GDM1 (cell line): ENCODE measurements at regions not wholly inside any gene's neighbourhood (a gene's known extent, or its start where the extent isn't known, plus 50 kb on each side); places are given as distances from the start of the nearest gene placed in this dataset.
"Not testable (repeated sequence)": the region's sequence is repeated elsewhere in the genome, so short reads cannot be mapped to it uniquely, and the experiment has no call there.

Experiments used
- DNase-seq: peaks from one replicate; lab custom pipeline; 2025; lab: John Stamatoyannopoulos, UW

GRCh38 chr12:75864161-75864560 is 167.4 kb downstream of the PHLDA1 start:
- no peak for DNase-seq

- DNase-seq, result no peak
Observed at GRCh38 chr12:75863533-75863932, 168.0 kb downstream of the PHLDA1 start.

GRCh38 chr12:75862692-75863471 is 168.7 kb downstream of the PHLDA1 start:
- DNase-seq, result no peak

GRCh38 chr12:75859868-75860267 is 171.7 kb downstream of the PHLDA1 start:
- no peak for DNase-seq

GRCh38 chr12:75856235-75856634 is 175.3 kb downstream of the PHLDA1 start:
- no peak for DNase-seq

GRCh38 chr12:75855360-75855759 is 176.2 kb downstream of the PHLDA1 start:
- DNase-seq, result no peak

- DNase-seq, result no peak
Observed at GRCh38 chr12:75854681-75855309, 176.8 kb downstream of the PHLDA1 start.

GRCh38 chr12:75854137-75854536 is 177.4 kb downstream of the PHLDA1 start:
- not testable (repeated sequence) for DNase-seq

- DNase-seq, result peak; percentile 51
Observed at GRCh38 chr12:75853626-75854025, 177.9 kb downstream of the PHLDA1 start.

- DNase-seq, result no peak
Observed at GRCh38 chr12:75852956-75853355, 178.6 kb downstream of the PHLDA1 start.

- no peak for DNase-seq
Observed at GRCh38 chr12:75852143-75852542, 179.4 kb downstream of the PHLDA1 start.

GRCh38 chr12:75850721-75851462 is 180.7 kb downstream of the PHLDA1 start:
- no peak for DNase-seq

- DNase-seq, result no peak
Observed at GRCh38 chr12:75848961-75849360, 182.6 kb downstream of the PHLDA1 start.

- no peak for DNase-seq
Observed at GRCh38 chr12:75848431-75848925, 183.1 kb downstream of the PHLDA1 start.

- DNase-seq, result no peak
Observed at GRCh38 chr12:75846102-75846501, 185.5 kb downstream of the PHLDA1 start.

GRCh38 chr12:75844985-75845384 is 186.6 kb downstream of the PHLDA1 start:
- DNase-seq, result no peak

GRCh38 chr12:75844049-75844770 is 187.4 kb downstream of the PHLDA1 start:
- no peak for DNase-seq

GRCh38 chr12:75842090-75842489 is 189.5 kb downstream of the PHLDA1 start:
- DNase-seq, result no peak

GRCh38 chr12:75840994-75841355 is 190.6 kb downstream of the PHLDA1 start:
- no peak for DNase-seq

GRCh38 chr12:75838309-75838708 is 193.3 kb downstream of the PHLDA1 start:
- DNase-seq, result no peak

GRCh38 chr12:75837700-75838099 is 193.9 kb downstream of the PHLDA1 start:
- DNase-seq, result no peak

- no peak for DNase-seq
Observed at GRCh38 chr12:75836533-75836932, 195.0 kb downstream of the PHLDA1 start.
